Esophagus squamous epithelium (tissue), 4 donors: ENCODE measurements at regions not wholly inside any gene's neighbourhood (a gene's known extent, or its start where the extent isn't known, plus 50 kb on each side); places are given as distances from the start of the nearest gene placed in this dataset.

Source experiments
- CTCF ChIP-seq, 6 experiments: fragments of 450-650 bp in 4 of 6; fragments of 200-600 bp in 2 of 6; sonication (generic) in 2 of 6; IDR thresholded peaks; one replicate each; pipeline ENCODE4 v1.5.1; 2016 to 2019; ENCODE audit warnings: antibody characterized with exemption in 6 of 6, mild to moderate bottlenecking in 4 of 6, moderate library complexity in 4 of 6
- POLR2A ChIP-seq, 4 donors: fragments of 450-650 bp; IDR thresholded peaks; one replicate each; pipeline ENCODE4 v1.6.1; 2017; ENCODE audit warnings: antibody characterized with exemption in 4 of 4, mild to moderate bottlenecking in 4 of 4, moderate library complexity in 3 of 4

GRCh38 chr12:87160848-87161601 is 868.2 kb downstream of the C12orf50 start:
- TF ChIP-seq POLR2A (IDR thresholded peaks at IDR 0.05) (no peak), CTCF (IDR thresholded peaks at IDR 0.05) (no peak)
